ENCODE measurements at regions not wholly inside any gene's neighbourhood (a gene's known extent, or its start where the extent isn't known, plus 50 kb on each side); places are given as distances from the start of the nearest gene placed in this dataset.

GRCh38 chr5:125298746-125299379 is 552.4 kb upstream of the ZNF608 start:
- TF ChIP-seq POLR2A (IDR thresholded peaks at IDR 0.05) (no peak), CTCF (IDR thresholded peaks at IDR 0.05) (no peak)
